ENCODE measurements at regions not wholly inside any gene's neighbourhood (a gene's known extent, or its start where the extent isn't known, plus 50 kb on each side); places are given as distances from the start of the nearest gene placed in this dataset.
A peak's percentile ranks its signal among the peaks of the same experiment; 100 is the strongest.

DNA sequence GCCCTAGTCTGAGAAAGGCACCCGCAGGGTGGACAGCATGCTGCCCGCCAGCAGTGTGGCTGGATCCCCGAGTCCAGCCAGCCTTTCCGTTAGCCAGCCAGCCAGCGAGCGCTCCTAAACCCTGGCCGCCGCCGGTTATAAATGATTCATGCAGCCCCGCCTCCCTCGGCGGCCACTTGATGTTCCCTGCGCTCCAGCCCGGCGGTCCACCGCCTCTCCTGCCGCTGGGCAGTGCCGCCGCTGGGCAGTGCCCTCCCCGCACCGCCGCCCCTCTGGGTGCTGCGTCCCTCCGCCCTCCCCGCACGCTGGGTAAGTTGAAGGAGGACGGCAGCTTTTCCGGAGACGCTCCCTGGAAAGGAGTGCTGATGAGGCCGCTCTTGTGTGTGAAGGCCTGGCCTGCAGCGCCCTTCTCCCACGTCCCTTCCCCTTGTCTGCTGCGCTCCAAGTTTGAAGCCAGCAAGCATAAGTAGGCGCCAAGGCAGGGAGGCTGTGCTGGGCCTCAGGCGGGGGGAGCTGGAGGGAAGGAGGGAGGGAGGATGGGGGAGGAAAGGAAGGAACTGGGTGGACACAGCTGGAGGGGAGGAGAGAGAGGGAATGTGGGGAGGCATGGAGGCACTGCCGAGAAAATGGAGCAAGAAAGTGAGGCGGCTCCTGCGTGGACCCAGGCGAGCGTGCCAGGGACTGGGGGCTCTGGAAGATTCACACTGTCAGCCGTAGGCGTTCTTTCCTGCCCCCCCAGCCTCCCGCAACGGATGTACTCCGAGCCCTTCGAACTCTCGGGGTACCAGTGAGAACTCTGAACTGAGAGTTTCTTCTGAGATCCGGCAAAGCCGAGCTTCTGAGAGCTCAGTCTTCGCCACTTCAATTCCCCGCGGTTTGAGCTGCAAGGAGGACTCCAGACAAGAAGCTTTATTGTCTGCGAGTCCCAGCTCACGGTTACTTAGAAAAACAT is 131.9 kb downstream of the GLI2 start:
- H3K4me3 Mint-ChIP-seq, result no peak overlapping the region
- no peaks in the 10 kb centered on the region for H3K27me3 ChIP-seq (ENCODE audit: control insufficient read depth, insufficient read depth, low read length, poor library complexity, severe bottlenecking)
- H3K27ac Mint-ChIP-seq, result no peak overlapping the region
- peak overlapping the region; percentile 83 for H3K27ac ChIP-seq (ENCODE audit: low read depth, low read length)
- H3K9me3 Mint-ChIP-seq, result no peaks in the 10 kb centered on the region
- H3K36me3 Mint-ChIP-seq (ENCODE audit: low read depth), result no peaks in the 10 kb centered on the region
- no peaks in the 10 kb centered on the region for H3K4me1 ChIP-seq (ENCODE audit: control insufficient read depth, insufficient read depth, low read length)
- no peaks in the 10 kb centered on the region for H3K9me3 ChIP-seq (ENCODE audit: control insufficient read depth, low read length)
- H3K9ac ChIP-seq (ENCODE audit: extremely low read depth, low read length, poor library complexity, severe bottlenecking), result no peak overlapping the region
- H3K4me1 Mint-ChIP-seq, result peaks cover 15% of the 10 kb centered on the region
- no peaks in the 10 kb centered on the region for H3K27me3 Mint-ChIP-seq (ENCODE audit: insufficient read depth)
- H3K4me3 ChIP-seq (ENCODE audit: low read length), result no peak overlapping the region
- 33 to 45% methylated on average over 25 to 54 of the region's 54 CpGs for whole genome bisulfite sequencing, 2 experiments (ENCODE audit: insufficient coverage in 1 of 2, insufficient read length in 1 of 2)
- peak; percentile 78 for DNase-seq
- H3K36me3 ChIP-seq (ENCODE audit: control insufficient read depth, insufficient read depth, low read length), result no peaks in the 10 kb centered on the region
- TF ChIP-seq CTCF (conservative IDR thresholded peaks at IDR 0.05), result no peak

DNA sequence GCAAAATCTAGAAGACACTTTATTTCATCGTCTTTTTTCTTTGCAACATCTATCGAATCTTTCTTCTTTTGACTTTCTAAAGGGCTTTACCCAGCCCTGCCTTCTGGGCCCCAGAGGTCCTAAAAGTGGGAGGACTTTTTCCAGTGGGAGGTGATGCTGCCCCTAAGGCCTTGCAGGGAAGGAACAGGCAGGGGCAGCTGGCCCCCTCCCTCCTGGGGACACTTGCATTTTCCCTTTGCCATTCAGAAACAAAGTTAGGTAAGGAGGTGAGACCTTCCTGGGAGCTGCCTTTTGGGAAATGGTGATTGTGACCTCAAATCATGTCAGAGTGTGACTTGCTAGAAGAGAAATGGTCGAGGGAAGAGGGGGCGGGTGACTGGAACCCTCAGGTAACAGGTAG is 132.7 kb downstream of the GLI2 start:
- Histone ChIP-seq H3K4me3 (ENCODE audit: low read length) (no peak overlapping the region), H3K27ac (ENCODE audit: low read depth, low read length) (no peak overlapping the region), H3K36me3 (ENCODE audit: control insufficient read depth, insufficient read depth, low read length) (no peaks in the 10 kb centered on the region), H3K4me1 (ENCODE audit: control insufficient read depth, insufficient read depth, low read length) (no peaks in the 10 kb centered on the region), H3K9ac (ENCODE audit: extremely low read depth, low read length, poor library complexity, severe bottlenecking) (no peak overlapping the region), H3K9me3 (ENCODE audit: control insufficient read depth, low read length) (no peaks in the 10 kb centered on the region), H3K27me3 (ENCODE audit: control insufficient read depth, insufficient read depth, low read length, poor library complexity, severe bottlenecking) (no peaks in the 10 kb centered on the region)
- Mint-ChIP-seq H3K27me3 (ENCODE audit: insufficient read depth) (no peaks in the 10 kb centered on the region), H3K36me3 (ENCODE audit: low read depth) (no peaks in the 10 kb centered on the region), H3K4me3 (no peak overlapping the region), H3K27ac (no peak overlapping the region), H3K4me1 (peaks cover 15% of the 10 kb centered on the region), H3K9me3 (no peaks in the 10 kb centered on the region)
- no peak for TF ChIP-seq CTCF (conservative IDR thresholded peaks at IDR 0.05)
- 85 to 86% methylated on average over 2 to 4 of the region's 4 CpGs for WGBS, 2 experiments (ENCODE audit: insufficient coverage in 1 of 2, insufficient read length in 1 of 2)
- no peak for DNase-seq

- Histone ChIP-seq H3K4me3 (ENCODE audit: low read length) (no peak overlapping the region), H3K27me3 (ENCODE audit: control insufficient read depth, insufficient read depth, low read length, poor library complexity, severe bottlenecking) (no peaks in the 10 kb centered on the region), H3K27ac (ENCODE audit: low read depth, low read length) (no peak overlapping the region), H3K9me3 (ENCODE audit: control insufficient read depth, low read length) (no peaks in the 10 kb centered on the region), H3K9ac (ENCODE audit: extremely low read depth, low read length, poor library complexity, severe bottlenecking) (no peak overlapping the region), H3K4me1 (ENCODE audit: control insufficient read depth, insufficient read depth, low read length) (no peaks in the 10 kb centered on the region), H3K36me3 (ENCODE audit: control insufficient read depth, insufficient read depth, low read length) (no peaks in the 10 kb centered on the region)
- TF ChIP-seq CTCF (conservative IDR thresholded peaks at IDR 0.05), result no peak
- Mint-ChIP-seq H3K27ac (no peak overlapping the region), H3K9me3 (no peaks in the 10 kb centered on the region), H3K4me3 (no peak overlapping the region), H3K4me1 (peaks cover 15% of the 10 kb centered on the region), H3K27me3 (ENCODE audit: insufficient read depth) (no peaks in the 10 kb centered on the region), H3K36me3 (ENCODE audit: low read depth) (no peaks in the 10 kb centered on the region)
- WGBS, 2 experiments (ENCODE audit: insufficient coverage in 1 of 2, insufficient read length in 1 of 2), result 94 to 100% methylated on average over 1 of the region's 1 CpG
- no peak for DNase-seq
Observed at GRCh38 chr2:120869036-120869729, 133.5 kb downstream of the GLI2 start.
